ENCODE measurements at regions not wholly inside any gene's neighbourhood (a gene's known extent, or its start where the extent isn't known, plus 50 kb on each side); places are given as distances from the start of the nearest gene placed in this dataset.

GRCh38 chr4:151829309-151829708 is 68.5 kb upstream of the GATB start:
- no peak for DNase-seq

- no peak for DNase-seq
Observed at GRCh38 chr4:151824656-151825055, 63.8 kb upstream of the GATB start.

GRCh38 chr4:151822331-151822730 is 61.5 kb upstream of the GATB start:
- DNase-seq = no peak

GRCh38 chr4:151820004-151820403 is 59.2 kb upstream of the GATB start:
- no peak for DNase-seq

- no peak for DNase-seq
Observed at GRCh38 chr4:151811403-151811802, 50.6 kb upstream of the GATB start.
